ENCODE measurements at regions not wholly inside any gene's neighbourhood (a gene's known extent, or its start where the extent isn't known, plus 50 kb on each side); places are given as distances from the start of the nearest gene placed in this dataset.
"Not testable (repeated sequence)": the region's sequence is repeated elsewhere in the genome, so short reads cannot be mapped to it uniquely, and the experiment has no call there.

- DNase-seq: no peak
These were observed 55.1 kb downstream of the SOX9 start for GRCh38 chr17:72175787-72176515.

DNA sequence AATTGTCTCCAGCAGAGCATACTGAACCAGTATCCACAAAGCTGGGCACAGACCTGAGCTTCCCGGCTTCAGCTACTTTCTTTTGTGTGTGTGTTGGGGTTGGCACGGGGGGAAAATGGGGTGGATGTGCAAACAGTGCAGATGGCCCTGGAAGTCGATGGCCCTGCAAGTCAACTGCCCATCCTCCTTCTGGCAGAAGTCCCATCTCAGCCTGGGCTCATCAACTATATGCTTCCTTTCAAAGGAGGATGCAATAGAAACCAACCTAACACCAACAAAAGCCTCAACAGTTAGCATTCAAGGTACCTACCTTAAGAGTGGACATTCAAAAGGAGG, 55.7 kb downstream of the SOX9 start:
- no peak for DNase-seq

GRCh38 chr17:72176951-72177660, 56.3 kb downstream of the SOX9 start:
- no peak for DNase-seq

GRCh38 chr17:72177738-72178137, 56.9 kb downstream of the SOX9 start:
- no peak for DNase-seq

DNA sequence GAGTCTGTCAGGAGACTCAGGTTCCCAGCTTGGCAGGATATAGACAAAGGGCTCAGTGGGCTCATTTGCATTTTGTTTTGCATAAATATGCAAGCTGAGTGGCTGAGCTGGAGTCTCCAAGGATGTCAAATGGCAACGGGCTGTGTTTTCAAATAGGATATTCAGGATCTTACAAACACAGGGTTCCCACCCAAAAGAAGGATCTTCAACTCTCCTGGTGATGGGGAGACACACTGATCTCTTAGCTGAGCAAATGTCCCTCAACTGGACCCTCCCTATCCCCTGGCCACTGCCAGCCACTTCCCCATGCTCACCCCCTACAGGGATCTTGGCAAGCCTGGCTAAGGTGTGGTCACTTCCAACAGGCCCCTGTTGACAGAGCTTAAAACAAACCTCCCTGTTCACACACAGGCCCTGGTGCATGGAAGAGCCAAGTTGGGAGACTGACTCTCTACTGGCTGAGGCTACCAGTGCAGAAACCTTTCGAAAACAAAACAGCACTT, 61.6 kb downstream of the SOX9 start:
- DNase-seq: no peak

DNA sequence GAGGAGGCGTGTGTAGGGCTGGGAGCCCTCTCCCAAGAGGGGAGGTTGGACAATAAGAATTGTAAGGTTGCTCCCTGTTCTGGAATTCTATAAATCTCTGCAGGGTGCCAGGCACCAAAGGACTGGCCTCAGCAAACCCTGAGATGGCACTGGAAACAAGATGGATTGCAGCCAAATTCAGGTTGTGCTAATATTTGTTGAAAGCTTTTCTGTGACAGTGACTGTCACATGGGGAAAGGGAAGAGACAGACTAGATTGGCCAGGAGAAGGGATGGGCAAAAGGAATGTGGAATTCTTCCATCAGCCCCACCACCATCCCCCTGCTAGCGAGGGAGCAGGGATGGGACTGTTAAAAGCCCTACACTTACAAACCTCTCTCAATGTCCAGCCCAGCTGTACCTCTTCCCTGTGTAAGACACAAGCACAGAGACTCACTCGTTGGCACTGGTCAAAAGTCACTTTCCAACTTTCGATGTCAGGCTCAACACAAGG, 62.4 kb downstream of the SOX9 start:
- no peak for DNase-seq

DNA sequence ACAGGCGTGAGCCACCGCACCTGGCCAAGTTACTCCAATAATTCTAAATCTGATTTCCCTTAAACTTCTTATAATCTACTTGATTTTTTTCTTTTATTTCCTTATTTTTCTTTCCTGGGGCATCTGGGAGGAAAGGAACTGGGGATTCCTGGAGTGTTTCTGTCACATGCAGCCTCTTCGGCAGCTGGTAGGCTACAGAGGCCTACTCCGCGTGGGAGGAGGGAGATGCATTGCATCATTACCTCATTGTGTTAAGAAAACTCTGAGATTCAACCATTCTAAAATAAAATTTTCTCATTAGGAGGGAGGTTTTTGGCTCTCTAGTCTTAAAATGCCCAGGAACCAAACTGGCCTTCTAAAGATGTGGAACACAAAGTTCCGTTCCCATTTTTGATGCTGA, 64.0 kb downstream of the SOX9 start:
- no peak for DNase-seq

- peak; percentile 83 for DNase-seq
These were observed 64.7 kb downstream of the SOX9 start for GRCh38 chr17:72185564-72185963.

DNA sequence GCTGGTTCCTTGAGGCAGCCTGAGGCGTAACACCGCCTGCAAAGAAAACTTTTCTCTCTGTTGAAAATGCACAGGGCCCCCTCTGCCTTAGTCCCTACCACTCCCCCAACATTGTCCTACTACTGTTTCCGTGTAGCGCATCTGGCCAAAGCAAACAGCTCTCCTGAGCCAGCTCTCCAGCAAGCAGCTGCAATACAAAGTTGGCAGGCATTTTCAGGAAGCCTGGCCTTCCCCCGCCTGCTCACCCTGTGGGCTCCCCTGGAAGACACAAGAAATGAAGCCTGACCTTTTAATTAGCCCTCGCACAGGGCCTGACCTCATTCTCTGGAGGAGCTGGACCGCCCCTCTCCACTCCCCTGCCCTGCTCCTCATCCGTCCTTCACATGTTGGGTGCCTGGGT, 66.7 kb downstream of the SOX9 start:
- DNase-seq: peak; percentile 22

- DNase-seq: no peak
These were observed 68.0 kb downstream of the SOX9 start for GRCh38 chr17:72188801-72189200.

DNA sequence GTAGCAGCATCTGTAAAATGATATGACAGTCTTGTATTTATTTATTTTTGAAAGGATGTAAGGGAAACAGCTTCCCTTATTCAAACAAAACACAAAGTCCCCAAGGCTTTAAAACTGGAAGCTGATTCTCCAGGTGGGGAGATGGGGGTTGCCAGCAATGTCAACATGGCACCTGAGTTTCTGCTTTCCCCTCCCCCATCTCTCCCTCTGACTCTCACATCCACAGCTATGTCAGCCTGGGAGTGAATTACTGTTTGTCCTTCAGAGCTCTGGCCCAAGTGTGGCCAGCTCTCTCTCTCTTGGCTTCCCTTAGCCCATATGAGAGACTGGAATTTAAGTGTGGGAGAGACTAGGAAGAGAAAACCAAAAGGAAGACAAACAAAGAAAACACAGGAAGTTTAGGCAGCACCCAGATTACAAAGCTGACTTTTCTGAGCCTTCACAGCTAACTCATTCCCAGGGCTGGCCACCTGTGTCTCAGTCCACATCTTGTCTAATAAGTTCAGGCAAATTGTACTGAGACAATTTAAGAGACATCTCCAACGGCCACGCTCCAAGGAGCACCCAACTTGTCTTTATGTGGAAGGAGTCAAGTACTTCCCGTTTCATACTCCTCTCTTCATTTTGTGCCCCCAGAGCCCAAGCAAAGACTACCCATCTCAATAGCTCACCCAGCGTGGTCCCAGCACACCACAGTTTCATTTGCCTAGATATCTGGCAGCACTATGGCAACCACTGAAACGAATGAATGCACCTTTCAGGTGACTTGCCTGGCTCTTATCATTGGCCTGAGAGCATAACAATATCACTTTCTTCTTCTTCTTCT, 69.2 kb downstream of the SOX9 start:
- DNase-seq: no peak

- DNase-seq: no peak
These were observed 70.5 kb downstream of the SOX9 start for GRCh38 chr17:72191356-72191755.

GRCh38 chr17:72191921-72192799, 71.3 kb downstream of the SOX9 start:
- peak; percentile 72 for DNase-seq

DNA sequence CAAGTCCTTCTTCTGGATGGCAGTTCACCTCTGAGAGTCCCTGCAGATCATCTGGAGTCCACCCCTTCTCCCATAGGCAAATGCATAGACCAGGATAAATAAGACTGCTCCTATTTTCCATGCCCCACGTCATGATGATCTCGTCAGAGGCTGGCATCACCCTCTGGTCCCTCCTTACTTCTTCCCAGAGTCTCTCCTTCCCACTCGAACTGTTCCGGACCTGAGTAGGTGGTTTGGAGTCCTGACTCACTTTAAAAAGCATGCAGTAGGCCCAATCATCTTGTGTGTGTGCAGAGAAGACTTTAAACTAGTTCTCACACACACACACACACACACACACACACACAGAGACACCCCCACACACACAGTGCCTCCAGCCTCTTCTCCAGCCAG, 72.0 kb downstream of the SOX9 start:
- no peak for DNase-seq

DNA sequence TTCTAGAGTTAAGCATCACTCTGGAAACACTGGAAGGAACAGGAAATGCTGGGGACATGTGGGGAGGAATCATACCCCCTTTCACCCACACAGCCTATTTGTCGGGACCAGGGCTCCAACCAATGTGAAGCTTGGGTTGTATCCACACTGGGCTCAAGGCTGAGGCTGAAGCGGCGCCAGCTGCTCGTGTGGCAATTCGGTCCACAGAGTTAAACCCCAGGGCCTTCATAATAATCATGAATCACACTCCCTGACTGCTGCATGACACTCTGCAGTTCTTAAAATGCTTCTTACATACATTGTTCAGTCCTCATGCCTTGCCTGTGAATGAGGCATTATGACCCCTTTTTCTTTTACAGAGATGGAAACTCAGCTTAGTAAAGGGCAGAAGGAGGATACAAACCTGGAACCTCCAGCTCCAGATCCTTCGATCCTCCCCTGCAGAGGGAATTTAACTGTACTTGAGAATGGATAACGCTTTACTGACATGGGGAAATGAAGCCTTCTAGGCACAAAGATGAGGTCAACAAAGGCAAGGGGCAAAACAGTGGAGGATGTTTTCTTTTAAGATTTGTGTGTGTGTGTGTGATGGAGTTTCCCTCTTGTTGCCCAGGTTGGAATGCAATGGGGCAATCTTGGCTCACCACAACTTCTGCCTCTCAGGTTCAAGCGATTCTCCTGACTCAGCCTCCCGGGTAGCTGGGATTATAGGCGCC, 72.7 kb downstream of the SOX9 start:
- no peak for DNase-seq

DNA sequence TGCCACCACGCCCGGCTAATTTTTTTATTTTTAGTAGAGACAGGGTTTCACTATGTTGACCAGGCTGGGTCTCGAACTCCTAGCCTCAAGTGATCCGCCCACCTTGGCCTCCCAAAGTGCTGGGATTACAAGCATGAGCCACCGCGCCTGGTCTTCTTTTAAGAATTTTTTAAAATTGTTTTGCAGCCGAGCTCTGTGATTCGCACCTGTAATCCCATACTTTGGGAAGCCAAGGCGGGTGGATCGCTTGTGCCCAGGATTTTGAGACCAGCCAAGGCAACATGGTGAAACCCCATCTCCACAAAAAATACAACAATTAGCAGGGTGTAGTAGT, 73.3 kb downstream of the SOX9 start:
- not testable (repeated sequence) for DNase-seq

DNA sequence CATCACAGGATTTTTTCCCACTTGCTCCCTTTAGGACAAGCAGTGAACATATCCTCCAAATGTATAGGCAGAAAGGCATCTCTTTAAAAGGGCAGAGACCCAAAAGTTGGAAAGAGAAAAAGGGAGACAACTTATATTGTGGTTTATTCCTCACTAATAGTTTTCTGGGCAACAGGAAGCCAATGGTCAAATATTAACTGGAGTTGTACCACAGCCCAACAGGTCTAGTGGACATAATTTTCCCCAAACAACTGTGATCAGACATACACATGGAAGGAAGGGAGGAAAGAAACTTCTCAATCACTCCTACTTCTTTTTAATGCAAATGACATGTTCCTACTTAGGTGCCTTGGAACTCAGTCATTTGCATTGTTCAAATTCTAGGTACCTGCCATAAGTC, 78.4 kb downstream of the SOX9 start:
- no peak for DNase-seq

- no peak for DNase-seq
These were observed 83.9 kb downstream of the SOX9 start for GRCh38 chr17:72204742-72205141.

DNA sequence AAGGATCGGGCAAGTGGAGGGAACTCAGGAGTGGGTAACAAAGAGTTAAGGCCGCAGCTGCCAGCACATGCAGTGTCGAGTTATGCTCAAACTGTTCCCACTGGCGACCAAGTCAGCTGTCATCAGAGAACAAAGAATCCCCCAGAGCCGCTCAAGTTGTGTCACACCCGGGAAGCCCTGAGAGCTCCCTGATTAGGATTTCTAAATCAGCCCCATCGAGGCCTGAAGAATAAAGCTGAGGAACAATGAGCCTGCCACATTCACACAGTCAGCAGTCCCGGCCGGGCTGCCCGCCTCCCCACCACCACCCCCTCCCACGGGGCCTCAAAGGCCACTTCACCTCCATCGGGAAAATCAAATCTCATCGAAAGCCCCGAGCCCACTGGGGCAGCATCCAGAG, 84.5 kb downstream of the SOX9 start:
- peak; percentile 50 for DNase-seq

DNA sequence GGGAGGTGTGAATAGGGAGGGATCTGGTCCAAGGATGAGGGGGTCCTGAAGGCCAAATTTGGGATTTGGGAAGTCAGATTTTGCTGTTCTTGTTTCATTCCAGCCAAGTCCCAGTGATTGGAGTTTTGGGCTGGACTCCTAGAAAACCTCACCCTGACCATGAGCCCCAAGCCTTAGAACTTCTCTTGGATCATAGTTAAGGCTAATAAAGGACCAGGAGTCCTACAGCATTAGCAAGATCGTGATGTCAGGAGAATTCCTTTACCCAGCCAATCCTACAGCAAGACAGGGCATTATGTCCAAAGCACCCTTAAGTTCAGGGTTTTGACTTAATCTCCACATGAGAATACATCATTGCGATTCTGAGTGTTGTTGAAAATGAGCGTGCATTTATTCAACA, 85.0 kb downstream of the SOX9 start:
- no peak for DNase-seq

- no peak for DNase-seq
These were observed 85.6 kb downstream of the SOX9 start for GRCh38 chr17:72206376-72206775.

Measured in skin of body (tissue), 1 donor.